Inflammatory macrophage treated with lipopolysaccharide for 4 hours (primary cell): ENCODE measurements at regions not wholly inside any gene's neighbourhood (a gene's known extent, or its start where the extent isn't known, plus 50 kb on each side); places are given as distances from the start of the nearest gene placed in this dataset.

ENCODE experiments used
- DNase-seq: peaks from one replicate; pipeline ENCODE4 v3.0.0-alpha.2; 2020

- no peak for DNase-seq
Measured at GRCh38 chr14:104373855-104374717, 205.5 kb upstream of the C14orf180 start.

- no peak for DNase-seq
Measured at GRCh38 chr14:104374718-104375080, 204.9 kb upstream of the C14orf180 start.

- no peak for DNase-seq
Measured at GRCh38 chr14:104375551-104376201, 203.9 kb upstream of the C14orf180 start.

- no peak for DNase-seq
Measured at GRCh38 chr14:104376202-104377140, 203.1 kb upstream of the C14orf180 start.

GRCh38 chr14:104377256-104377655 is 202.3 kb upstream of the C14orf180 start:
- no peak for DNase-seq

GRCh38 chr14:104378698-104379113 is 200.9 kb upstream of the C14orf180 start:
- DNase-seq = no peak

GRCh38 chr14:104382361-104383087 is 197.0 kb upstream of the C14orf180 start:
- DNase-seq = no peak

- DNase-seq = no peak
Measured at GRCh38 chr14:104383088-104383995, 196.2 kb upstream of the C14orf180 start.

- no peak for DNase-seq
Measured at GRCh38 chr14:104383996-104384775, 195.4 kb upstream of the C14orf180 start.

- no peak for DNase-seq
Measured at GRCh38 chr14:104384776-104385071, 194.8 kb upstream of the C14orf180 start.

GRCh38 chr14:104385111-104385510 is 194.5 kb upstream of the C14orf180 start:
- DNase-seq = no peak

- no peak for DNase-seq
Measured at GRCh38 chr14:104385531-104386101, 193.9 kb upstream of the C14orf180 start.

- DNase-seq = no peak
Measured at GRCh38 chr14:104386151-104386841, 193.3 kb upstream of the C14orf180 start.

GRCh38 chr14:104387022-104388010 is 192.2 kb upstream of the C14orf180 start:
- DNase-seq = no peak

GRCh38 chr14:104388011-104388521 is 191.5 kb upstream of the C14orf180 start:
- DNase-seq = no peak

GRCh38 chr14:104388541-104389325 is 190.8 kb upstream of the C14orf180 start:
- DNase-seq = no peak
